Suprapubic skin (tissue), 4 donors: ENCODE measurements at regions not wholly inside any gene's neighbourhood (a gene's known extent, or its start where the extent isn't known, plus 50 kb on each side); places are given as distances from the start of the nearest gene placed in this dataset.

Experiments
- DNase-seq, 2 donors: peaks; one replicate each; pipeline ENCODE4 v3.0.0-alpha.2; 2019; ENCODE audit warnings: low spot score in 2 of 2
- H3K27ac ChIP-seq: fragments of 200-600 bp; sonication (generic); one replicate; pipeline ENCODE4 v1.5.1; 2019
- H3K27me3 ChIP-seq: fragments of 200-600 bp; sonication (generic); one replicate; pipeline ENCODE4 v1.5.1; 2019
- H3K36me3 ChIP-seq: fragments of 200-600 bp; sonication (generic); one replicate; pipeline ENCODE4 v1.5.1; 2019
- H3K4me1 ChIP-seq: fragments of 200-600 bp; sonication (generic); one replicate; pipeline ENCODE4 v1.5.1; 2019
- H3K4me3 ChIP-seq: fragments of 200-600 bp; sonication (generic); one replicate; pipeline ENCODE4 v1.5.1; 2019; ENCODE audit warnings: mild to moderate bottlenecking
- H3K9me3 ChIP-seq: fragments of 200-600 bp; sonication (generic); one replicate; pipeline ENCODE4 v1.5.1; 2019
- CTCF ChIP-seq, 2 donors: fragments of 200-600 bp in 1 of 2; fragments of 450-650 bp in 1 of 2; sonication (generic) in 1 of 2; IDR thresholded peaks; one replicate each; pipeline ENCODE4 v1.5.1; 2016 to 2019; ENCODE audit warnings: antibody characterized with exemption in 2 of 2, mild to moderate bottlenecking in 1 of 2, moderate library complexity in 1 of 2
- EP300 ChIP-seq: sonication (generic); formaldehyde crosslinking; IDR thresholded peaks from one replicate; pipeline ENCODE4 v1.6.1; 2017; ENCODE audit warnings: antibody characterized with exemption
- POLR2A ChIP-seq, 2 donors: fragments of 450-650 bp; IDR thresholded peaks; one replicate each; pipeline ENCODE4 v1.6.1; 2017; ENCODE audit warnings: antibody characterized with exemption in 2 of 2, mild to moderate bottlenecking in 2 of 2, moderate library complexity in 2 of 2
- POLR2AphosphoS5 ChIP-seq, 3 donors: sonication (generic); formaldehyde crosslinking; IDR thresholded peaks; one replicate each; pipeline ENCODE4 v1.6.1; 2017; ENCODE audit warnings: antibody characterized with exemption in 3 of 3
- WGBS: methylation state at CpG from one replicate; pipeline ENCODE4 v1.1.5; 2018; 5-methylcytosine and 5-hydroxymethylcytosine counted together

- Histone ChIP-seq H3K9me3 (no peaks in the 10 kb centered on the region), H3K4me1 (no peaks in the 10 kb centered on the region), H3K36me3 (no peaks in the 10 kb centered on the region), H3K27ac (no peak overlapping the region), H3K4me3 (no peak overlapping the region), H3K27me3 (no peaks in the 10 kb centered on the region)
- no peak for DNase-seq
- TF ChIP-seq CTCF (IDR thresholded peaks at IDR 0.05) (no peak), POLR2AphosphoS5 (IDR thresholded peaks at IDR 0.05) (no peak), POLR2A (IDR thresholded peaks at IDR 0.05) (no peak), EP300 (no peak)
Measured at GRCh38 chr12:17278946-17279345, 673.0 kb upstream of the LMO3 start.

GRCh38 chr12:17276196-17276595, 670.2 kb upstream of the LMO3 start:
- Histone ChIP-seq H3K9me3 (no peaks in the 10 kb centered on the region), H3K36me3 (no peaks in the 10 kb centered on the region), H3K27ac (no peak overlapping the region), H3K27me3 (no peaks in the 10 kb centered on the region), H3K4me1 (no peaks in the 10 kb centered on the region), H3K4me3 (no peak overlapping the region)
- TF ChIP-seq EP300 = no peak
- TF ChIP-seq CTCF (IDR thresholded peaks at IDR 0.05) = no peak
- no peak for TF ChIP-seq POLR2A (IDR thresholded peaks at IDR 0.05)
- no peak for TF ChIP-seq POLR2AphosphoS5 (IDR thresholded peaks at IDR 0.05)
- WGBS = 83% methylated on average over 5 of the region's 5 CpGs
- no peak for DNase-seq

- WGBS = 80% methylated on average over 5 of the region's 5 CpGs
- H3K27me3 ChIP-seq = no peaks in the 10 kb centered on the region
- H3K27ac ChIP-seq = no peak overlapping the region
- TF ChIP-seq POLR2A (IDR thresholded peaks at IDR 0.05) (no peak), CTCF (IDR thresholded peaks at IDR 0.05) (no peak), EP300 (no peak), POLR2AphosphoS5 (IDR thresholded peaks at IDR 0.05) (no peak)
- H3K36me3 ChIP-seq = no peaks in the 10 kb centered on the region
- no peak overlapping the region for H3K4me3 ChIP-seq
- H3K9me3 ChIP-seq = no peaks in the 10 kb centered on the region
- H3K4me1 ChIP-seq = no peaks in the 10 kb centered on the region
- DNase-seq = no peak
Measured at GRCh38 chr12:17266856-17267255, 660.9 kb upstream of the LMO3 start.

- WGBS = 95% methylated on average over 2 of the region's 2 CpGs
- Histone ChIP-seq H3K36me3 (no peaks in the 10 kb centered on the region), H3K27me3 (no peaks in the 10 kb centered on the region), H3K4me1 (no peaks in the 10 kb centered on the region), H3K4me3 (no peak overlapping the region), H3K9me3 (no peaks in the 10 kb centered on the region), H3K27ac (no peak overlapping the region)
- no peak for TF ChIP-seq EP300
- TF ChIP-seq CTCF (IDR thresholded peaks at IDR 0.05) = no peak
- no peak for TF ChIP-seq POLR2A (IDR thresholded peaks at IDR 0.05)
- TF ChIP-seq POLR2AphosphoS5 (IDR thresholded peaks at IDR 0.05) = no peak
- no peak for DNase-seq
Measured at GRCh38 chr12:17264603-17265002, 658.6 kb upstream of the LMO3 start.

GRCh38 chr12:17239874-17240273, 633.9 kb upstream of the LMO3 start:
- no peaks in the 10 kb centered on the region for H3K27me3 ChIP-seq
- H3K9me3 ChIP-seq = peaks cover 10% of the 10 kb centered on the region
- H3K4me3 ChIP-seq = no peak overlapping the region
- no peaks in the 10 kb centered on the region for H3K36me3 ChIP-seq
- 90% methylated on average over 4 of the region's 4 CpGs for WGBS
- no peak overlapping the region for H3K27ac ChIP-seq
- no peak for DNase-seq
- no peaks in the 10 kb centered on the region for H3K4me1 ChIP-seq
- TF ChIP-seq POLR2AphosphoS5 (IDR thresholded peaks at IDR 0.05) (no peak), POLR2A (IDR thresholded peaks at IDR 0.05) (no peak), CTCF (IDR thresholded peaks at IDR 0.05) (no peak), EP300 (no peak)
